Activated CD8-positive, alpha-beta memory T cell treated with anti-CD3 and anti-CD28 coated beads, Interleukin-2, amount 50 U/mL, for 48 hours (primary cell): ENCODE measurements at regions not wholly inside any gene's neighbourhood (a gene's known extent, or its start where the extent isn't known, plus 50 kb on each side); places are given as distances from the start of the nearest gene placed in this dataset.
A peak's percentile ranks its signal among the peaks of the same experiment; 100 is the strongest.

Experiments
- DNase-seq: peaks from one replicate; pipeline ENCODE4 v3.0.0-alpha.2; 2020

DNA sequence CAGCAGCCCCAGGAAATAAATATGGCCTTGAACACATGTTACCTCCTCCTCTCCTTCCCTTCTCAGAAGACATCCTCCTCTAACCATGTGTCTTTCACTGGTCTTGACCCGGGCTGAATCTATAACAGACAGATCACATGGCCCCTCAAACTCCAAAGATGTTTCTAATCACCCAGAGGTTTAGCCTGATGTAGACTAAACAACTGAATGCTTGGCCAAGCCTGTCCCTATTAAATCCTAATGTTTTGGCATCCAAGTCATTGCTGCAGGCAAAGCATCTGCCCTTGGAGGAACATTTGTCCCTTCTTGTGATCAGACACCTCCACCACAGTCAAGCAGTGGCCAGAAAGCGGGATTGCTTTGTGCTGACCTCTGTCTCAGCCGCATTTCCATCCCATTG, 65.5 kb downstream of the ANKRD60 start:
- DNase-seq: no peak

DNA sequence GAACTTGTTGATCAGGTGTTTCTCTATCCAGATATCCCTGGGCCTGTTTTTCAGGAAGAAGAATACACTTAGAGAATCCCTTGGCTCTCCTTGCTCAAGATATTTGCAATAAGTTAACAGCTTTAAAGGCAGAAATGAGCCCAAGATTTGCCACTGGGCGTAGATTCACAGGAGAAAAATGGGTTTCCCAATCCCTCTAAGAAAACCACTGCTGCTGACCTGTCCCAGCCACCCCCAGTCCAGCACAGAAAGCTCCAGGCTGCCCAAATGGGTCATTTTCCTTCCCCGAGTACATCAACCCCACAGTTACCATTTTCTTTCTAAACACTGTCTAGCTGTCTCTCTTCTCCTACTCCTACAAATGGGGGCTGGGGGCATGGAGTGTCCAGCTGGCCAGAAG, 67.3 kb downstream of the ANKRD60 start:
- no peak for DNase-seq

DNA sequence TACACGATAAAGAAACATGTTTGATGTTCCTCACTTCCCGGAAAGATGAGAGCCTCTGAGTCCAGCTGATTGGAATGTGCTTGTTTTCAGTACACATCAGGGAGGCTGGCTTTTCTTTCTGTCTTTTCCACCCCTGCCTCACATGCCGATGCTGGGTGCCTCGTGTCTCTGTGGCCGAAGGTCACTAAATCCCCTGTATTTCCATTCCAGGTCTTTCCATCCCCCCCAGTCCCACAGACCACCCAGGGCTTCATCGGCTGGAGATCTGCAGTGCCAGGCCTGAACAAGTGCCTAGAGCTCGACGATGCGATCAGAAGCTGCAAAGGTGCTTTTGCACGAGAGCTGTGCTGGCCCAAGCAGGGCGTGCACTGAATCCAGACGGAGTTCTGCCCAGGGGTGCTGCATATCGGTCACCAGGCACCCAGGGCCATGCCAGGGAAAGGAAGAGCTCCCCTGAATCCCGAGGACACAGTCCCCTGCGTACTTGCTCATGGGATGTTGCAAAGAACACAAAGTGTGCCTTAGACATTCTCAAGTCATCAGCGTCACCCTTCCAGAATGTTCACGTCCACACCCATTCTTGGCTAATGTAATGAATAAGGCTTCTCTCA, 67.9 kb downstream of the ANKRD60 start:
- no peak for DNase-seq

GRCh38 chr20:58155148-58155925, 73.1 kb downstream of the ANKRD60 start:
- DNase-seq: no peak

- DNase-seq: no peak
Measured at GRCh38 chr20:58154113-58154512, 74.3 kb downstream of the ANKRD60 start.

GRCh38 chr20:58153121-58153520, 75.3 kb downstream of the ANKRD60 start:
- DNase-seq: no peak

DNA sequence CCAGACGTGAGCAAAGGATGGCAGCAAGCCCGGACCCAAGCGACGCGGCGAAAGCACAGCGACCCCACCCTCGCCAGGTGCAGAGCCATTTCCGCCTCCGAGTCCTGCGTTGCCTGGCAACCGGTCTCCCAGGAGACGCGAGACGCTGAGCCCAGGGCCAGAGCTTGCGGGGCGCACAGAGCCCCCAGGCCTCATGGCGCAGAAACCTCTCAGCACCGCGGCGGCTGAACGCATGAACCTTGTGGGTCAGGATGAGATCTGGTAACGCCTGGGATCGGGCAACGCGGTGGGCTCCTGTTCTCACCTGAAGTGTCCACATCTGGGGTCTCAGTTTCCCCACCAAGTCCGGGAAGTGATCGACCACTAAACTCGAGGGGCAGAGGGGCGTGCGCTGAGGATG, 77.7 kb downstream of the ANKRD60 start:
- DNase-seq: no peak

- no peak for DNase-seq
Measured at GRCh38 chr20:58149437-58150091, 78.9 kb downstream of the ANKRD60 start.

GRCh38 chr20:58148891-58149290, 79.6 kb downstream of the ANKRD60 start:
- no peak for DNase-seq

DNA sequence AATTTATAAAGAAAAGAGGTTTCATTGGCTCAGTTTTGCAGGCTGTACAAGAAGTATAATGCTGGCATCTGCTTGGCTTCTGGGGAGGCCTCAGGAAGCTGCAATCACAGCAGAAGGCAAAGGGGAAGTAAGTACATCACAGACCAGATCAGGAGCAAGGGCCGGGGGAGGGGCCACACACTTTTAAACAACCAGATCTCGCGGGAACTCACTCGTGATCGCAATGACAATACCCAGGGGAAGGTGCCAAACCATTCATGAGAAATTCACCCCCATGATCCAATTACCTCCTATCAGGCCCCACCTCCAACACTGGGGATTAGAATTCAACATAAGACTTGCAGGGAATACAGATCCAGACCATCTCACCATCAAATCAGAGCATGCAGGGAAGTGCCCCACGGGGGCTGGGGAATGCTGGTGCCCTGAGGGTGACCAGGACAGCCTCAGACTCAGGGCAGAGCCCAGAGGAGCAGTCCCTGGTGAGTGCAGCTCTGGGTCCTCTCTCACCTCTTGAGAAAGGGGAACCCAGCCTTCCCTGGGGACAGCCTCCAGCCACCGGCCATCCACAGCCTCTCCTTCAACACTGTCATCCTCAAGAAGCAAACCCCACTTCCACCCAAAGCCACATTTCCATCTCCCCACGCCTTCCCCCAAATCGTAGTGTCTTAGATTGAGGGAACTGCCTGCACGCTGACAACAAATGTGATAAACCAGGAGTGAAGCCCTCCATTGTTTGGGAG, 80.7 kb downstream of the ANKRD60 start:
- DNase-seq: no peak

DNA sequence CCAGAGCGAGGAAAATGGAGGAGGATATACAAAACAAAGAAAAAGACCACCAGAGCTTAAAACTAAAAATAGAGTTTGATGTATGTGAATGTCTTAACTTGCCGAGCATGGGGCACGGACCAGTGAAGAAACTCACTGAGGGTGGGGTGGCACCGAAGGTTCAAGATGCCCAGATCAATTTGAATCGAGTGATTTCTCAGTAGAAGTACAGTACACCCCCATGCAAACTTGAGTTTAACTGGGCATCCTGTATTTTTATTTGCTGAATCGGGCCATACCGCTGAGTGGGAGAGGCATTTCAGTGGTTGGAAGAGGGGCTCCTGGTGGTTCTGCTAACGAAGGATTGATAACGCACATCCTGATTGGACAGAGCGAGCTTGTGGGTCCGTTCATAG, 81.7 kb downstream of the ANKRD60 start:
- DNase-seq: no peak

DNA sequence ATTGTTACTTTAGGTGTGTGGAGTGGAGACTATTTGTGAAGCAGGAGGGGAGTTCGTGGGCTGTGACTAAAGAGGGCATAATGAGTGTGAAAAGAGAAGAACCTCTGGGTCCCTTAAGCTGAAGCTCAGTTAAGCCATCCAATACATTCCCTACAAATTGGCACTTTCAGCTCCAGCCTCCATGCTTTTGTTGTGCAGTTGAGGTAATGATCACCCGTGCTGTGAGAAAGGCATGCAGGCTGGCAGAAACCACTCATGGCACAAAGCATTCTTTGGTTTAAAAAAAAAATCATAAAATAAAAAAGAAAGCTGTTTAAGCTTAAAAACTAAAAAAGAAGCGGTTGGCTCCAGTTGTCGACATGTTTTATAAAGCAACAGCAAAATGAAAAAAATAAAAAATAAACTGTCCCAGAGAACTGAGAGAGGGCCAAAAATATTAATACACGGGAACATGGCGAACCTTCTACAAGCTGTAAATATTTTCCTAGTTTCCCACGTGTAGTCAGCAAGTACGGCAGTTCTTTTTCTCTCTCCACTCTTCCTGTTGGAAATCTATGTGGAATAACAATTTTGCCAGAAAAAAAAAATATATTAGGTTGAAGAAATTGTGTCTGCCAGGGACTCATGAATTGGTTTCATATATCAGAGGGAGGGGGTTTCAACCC, 82.2 kb downstream of the ANKRD60 start:
- DNase-seq: no peak

- DNase-seq: no peak
Measured at GRCh38 chr20:58145506-58146080, 82.9 kb downstream of the ANKRD60 start.

- no peak for DNase-seq
Measured at GRCh38 chr20:58144096-58144495, 84.4 kb downstream of the ANKRD60 start.

DNA sequence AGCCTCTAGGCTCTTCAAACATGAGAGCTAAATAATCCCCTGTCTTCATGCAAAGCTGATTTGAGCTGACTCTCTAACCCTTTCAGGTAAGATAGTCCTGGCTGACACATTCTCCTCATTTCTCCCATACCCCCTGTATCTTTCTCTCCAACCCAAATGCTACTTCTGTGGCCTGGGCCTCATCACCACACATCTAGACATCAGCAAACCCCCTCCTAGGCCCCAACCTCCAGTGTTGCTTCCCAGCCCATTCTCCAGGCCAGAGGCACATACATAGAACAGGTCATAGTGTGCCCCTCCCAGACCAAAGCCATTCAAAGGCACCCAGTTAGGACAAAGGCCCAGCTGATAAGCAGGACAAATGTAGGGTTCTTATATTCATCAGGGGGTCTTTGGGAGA, 84.9 kb downstream of the ANKRD60 start:
- DNase-seq: peak; percentile 20

DNA sequence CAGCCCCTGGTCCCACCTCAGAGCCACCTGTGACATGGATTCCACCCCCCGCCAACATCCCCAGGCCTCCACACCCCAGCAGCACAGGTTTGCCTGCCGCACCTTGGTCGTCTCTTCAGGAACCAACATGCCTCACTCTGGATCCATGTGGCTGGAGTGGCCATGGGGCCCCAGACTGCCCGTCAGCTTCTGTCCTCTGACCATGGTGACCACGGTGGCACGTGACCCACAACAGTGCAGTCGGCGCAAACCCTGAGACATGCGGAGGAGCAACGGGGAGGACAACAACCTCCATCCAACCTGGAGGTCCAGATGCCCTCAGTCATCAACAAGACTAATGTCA, 85.6 kb downstream of the ANKRD60 start:
- DNase-seq: peak; percentile 17

DNA sequence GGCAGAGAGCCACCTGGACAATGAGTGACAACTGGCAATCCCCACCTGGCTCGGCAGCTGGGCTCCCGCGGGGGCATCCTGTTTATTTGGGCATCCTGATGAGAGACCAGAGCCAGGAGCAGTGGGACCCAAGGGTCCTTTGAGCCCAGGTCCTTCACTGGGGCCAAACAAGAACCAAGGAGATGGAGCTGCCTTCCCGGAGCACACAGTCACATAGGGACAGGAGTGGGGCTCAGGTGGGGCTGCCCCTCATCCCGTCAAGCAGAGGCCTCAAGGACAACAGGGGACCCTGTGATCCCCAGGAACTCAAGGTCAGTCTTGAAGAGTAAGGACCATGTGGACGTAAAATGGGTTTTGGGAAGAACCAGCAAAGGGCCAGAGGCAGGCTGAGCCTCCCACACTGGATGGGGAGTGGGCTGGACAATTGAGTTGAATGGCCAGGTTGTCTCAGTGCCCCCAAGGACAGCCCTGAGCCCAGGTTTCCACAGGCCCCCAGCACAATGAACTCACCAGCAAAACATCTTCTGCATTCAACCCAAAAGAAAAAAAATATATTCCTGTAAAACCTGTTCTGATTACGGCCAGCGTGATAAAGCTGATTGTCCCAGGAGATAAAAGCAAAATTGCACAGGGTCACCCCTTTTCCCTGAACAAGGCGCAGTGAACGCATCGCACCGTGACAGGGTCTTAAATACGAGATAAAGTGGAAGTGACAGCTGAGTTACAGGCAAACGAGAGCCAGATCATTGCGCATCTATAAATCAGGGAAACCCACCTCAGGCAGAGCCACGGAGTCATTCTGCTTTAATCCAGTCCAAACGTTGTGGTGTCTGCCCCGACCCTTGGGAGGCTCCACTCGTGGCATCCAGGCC, 86.2 kb downstream of the ANKRD60 start:
- peak; percentile 42 for DNase-seq

- no peak for DNase-seq
Measured at GRCh38 chr20:58141496-58141895, 87.0 kb downstream of the ANKRD60 start.

DNA sequence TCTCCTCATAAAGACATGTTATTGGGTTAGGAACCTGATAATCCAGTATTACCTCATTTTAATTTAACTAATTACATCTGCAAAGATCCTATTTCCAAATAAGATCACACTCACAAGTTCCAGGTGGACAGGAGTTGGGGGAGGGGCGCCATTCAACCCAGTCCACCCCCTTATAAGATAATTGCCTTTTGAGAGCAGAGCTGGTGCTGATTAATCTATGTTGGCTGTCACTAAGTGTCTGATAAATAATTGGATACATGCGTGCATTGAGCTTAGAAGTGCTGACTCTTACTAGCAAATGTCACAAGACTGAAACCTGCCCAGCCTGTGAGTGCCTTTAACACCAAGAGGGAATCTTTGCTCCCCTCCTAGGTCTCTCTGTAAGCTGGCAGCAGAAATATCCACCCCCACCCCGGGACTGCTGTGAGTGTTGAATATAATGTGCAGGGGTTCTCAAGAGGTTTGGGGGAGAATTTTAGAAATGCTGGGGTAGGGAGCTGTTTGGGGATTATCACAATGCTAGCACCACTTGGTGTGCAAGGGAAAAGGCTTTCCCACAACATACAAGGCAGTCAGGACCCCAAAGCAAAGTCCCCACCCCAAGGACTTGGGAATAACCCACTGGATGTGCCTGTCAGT, 87.5 kb downstream of the ANKRD60 start:
- no peak for DNase-seq

DNA sequence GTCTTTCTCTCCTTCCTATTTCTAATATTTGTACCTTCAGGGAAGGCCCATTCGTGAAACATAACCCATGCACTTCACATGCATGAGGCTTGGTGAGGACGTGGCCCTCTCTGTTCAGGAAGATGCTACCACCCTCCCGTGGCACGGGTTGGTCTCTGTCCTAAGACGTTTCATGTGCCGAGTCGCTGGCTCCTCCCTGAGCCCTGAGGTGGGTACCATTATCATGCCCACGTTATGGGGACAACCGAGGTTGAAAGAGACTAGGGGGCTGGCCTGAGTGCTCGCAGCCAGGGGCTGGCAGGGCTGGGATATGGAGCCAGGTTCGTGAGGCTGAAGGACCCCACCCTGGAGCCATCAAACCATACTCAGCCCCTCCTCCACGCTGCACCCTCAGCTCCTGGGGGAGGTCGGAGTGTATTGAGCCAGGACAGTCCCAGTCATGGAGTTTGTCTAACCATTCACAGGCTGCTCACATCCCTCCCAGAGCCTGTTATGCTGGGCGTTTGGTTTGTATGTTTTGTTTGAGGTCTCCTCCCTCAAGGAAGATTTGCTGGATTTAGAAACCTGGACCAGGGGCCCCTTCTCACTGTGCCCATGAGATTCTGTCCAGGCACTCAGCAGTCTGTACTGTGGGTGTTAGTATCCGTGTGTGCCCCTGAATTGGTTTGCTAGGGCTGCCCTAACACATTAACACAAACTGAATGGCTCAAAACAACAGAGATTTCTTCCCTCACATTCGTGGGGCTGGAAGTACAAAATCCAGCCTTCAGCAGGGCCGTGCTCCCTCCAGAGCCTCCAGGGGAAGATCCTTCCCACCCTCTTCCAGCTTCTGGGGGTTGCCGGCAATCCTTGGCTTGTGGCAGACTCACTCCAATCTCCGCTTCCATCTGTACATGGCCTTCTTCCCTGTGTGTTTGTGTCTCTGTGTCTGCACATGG, 88.3 kb downstream of the ANKRD60 start:
- DNase-seq: peak; percentile 26
